NT2/D1 (cell line): ENCODE measurements at regions not wholly inside any gene's neighbourhood (a gene's known extent, or its start where the extent isn't known, plus 50 kb on each side); places are given as distances from the start of the nearest gene placed in this dataset.

Source experiments
- SUZ12 ChIP-seq: IDR thresholded peaks from 2 replicates; pipeline ENCODE4 v1.6.1; 2011; ENCODE audit not compliant: insufficient read length, insufficient read depth; ENCODE audit errors: extremely low read depth
- YY1 ChIP-seq: IDR thresholded peaks from 2 replicates; pipeline ENCODE4 v1.6.1; 2011; ENCODE audit not compliant: insufficient read length, insufficient read depth
- ZNF274 ChIP-seq: IDR thresholded peaks from 2 replicates; pipeline ENCODE4 v1.6.1; 2011; ENCODE audit warnings: mild to moderate bottlenecking, low read depth, low read length

DNA sequence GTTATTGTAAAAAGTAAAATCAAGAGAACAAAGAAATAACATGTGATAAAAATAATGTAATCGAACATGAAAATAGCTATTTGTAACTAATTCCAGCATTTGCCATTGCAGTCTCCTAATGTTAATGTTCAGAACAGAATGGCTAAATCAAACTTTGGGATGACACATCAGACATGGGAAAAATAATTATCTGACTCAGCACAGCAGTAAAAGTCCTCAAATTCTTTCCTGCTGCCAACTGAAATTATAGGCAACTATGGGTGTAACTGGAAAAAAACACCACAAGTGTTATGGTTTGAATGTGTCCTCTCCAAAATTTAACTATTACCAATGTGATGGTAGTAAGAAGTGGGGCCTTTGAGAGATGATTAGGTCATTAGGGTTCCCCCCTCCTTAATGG, 446.7 kb downstream of the C3orf38 start:
- TF ChIP-seq ZNF274 (no peak), SUZ12 (no peak), YY1 (no peak)
